PC-3 (cell line): ENCODE measurements at regions not wholly inside any gene's neighbourhood (a gene's known extent, or its start where the extent isn't known, plus 50 kb on each side); places are given as distances from the start of the nearest gene placed in this dataset.

Experiments
- ATAC-seq: fragments of 200-7000 bp; cut with Tn5 transposase; 2 replicates; pipeline ENCODE4 v1.9.1; 2020; ENCODE audit warnings: mild to moderate bottlenecking, moderate library complexity
- BruUV-seq: library from RNA; stranded (reverse); fragments of 400-500 nt; replicated peaks from 2 replicates; lab custom pipeline; 2021; lab: Mats Ljungman, UMichigan
- CTCF ChIA-PET: fragments of 300-600 bp; sonication (Branson Sonifier 250); formaldehyde crosslinking; loops from one replicate; lab custom pipeline; 2022; ENCODE audit warnings: antibody characterized with exemption; lab: Charles Lee
- POLR2A ChIA-PET: fragments of 300-600 bp; sonication (Branson Sonifier 250); formaldehyde crosslinking; loops from one replicate; lab custom pipeline; 2022; ENCODE audit warnings: antibody characterized with exemption; ENCODE audit not compliant: unreplicated experiment; lab: Charles Lee
- DNase-seq: peaks from one replicate; pipeline ENCODE4 v3.0.0-alpha.2; 2015
- H2AFZ ChIP-seq: fragments of 300-600 bp; sonication (generic); 2 replicates; pipeline ENCODE4 v1.6.0; 2016; ENCODE audit warnings: antibody characterized with exemption, low read length
- H3F3A ChIP-seq: fragments of 300-600 bp; sonication (generic); one replicate; pipeline ENCODE4 v1.6.0; 2017; ENCODE audit warnings: antibody characterized with exemption, low read length, control low read depth, mild to moderate bottlenecking; ENCODE audit not compliant: unreplicated experiment
- H3K27ac ChIP-seq: fragments of 300-600 bp; sonication (generic); 2 replicates; pipeline ENCODE4 v1.5.1; 2016; ENCODE audit warnings: mild to moderate bottlenecking, low read length
- H3K27me3 ChIP-seq: fragments of 300-600 bp; sonication (generic); 2 replicates; pipeline ENCODE4 v1.6.1; 2016; ENCODE audit warnings: low read length, mixed read lengths
- H3K36me3 ChIP-seq: fragments of 300-600 bp; sonication (generic); 2 replicates; pipeline ENCODE4 v1.6.1; 2016; ENCODE audit warnings: low read depth, mixed run types, low read length, mixed read lengths
- H3K4me1 ChIP-seq: fragments of 300-600 bp; sonication (generic); 2 replicates; pipeline ENCODE4 v1.5.1; 2016; ENCODE audit warnings: low read length; ENCODE audit not compliant: insufficient read depth
- H3K4me2 ChIP-seq: fragments of 300-600 bp; sonication (generic); 2 replicates; pipeline ENCODE4 v1.6.0; 2016; ENCODE audit warnings: low read length
- H3K4me3 ChIP-seq: fragments of 300-600 bp; sonication (generic); 2 replicates; pipeline ENCODE4 v1.5.1; 2016; ENCODE audit warnings: mild to moderate bottlenecking, low read length, mixed read lengths
- H3K79me2 ChIP-seq: fragments of 300-600 bp; sonication (generic); 2 replicates; pipeline ENCODE4 v1.6.1; 2017; ENCODE audit warnings: low read length, mixed read lengths
- H3K9ac ChIP-seq: fragments of 300-600 bp; sonication (generic); 2 replicates; pipeline ENCODE4 v1.6.0; 2016; ENCODE audit warnings: mild to moderate bottlenecking, low read length
- H3K9me2 ChIP-seq: fragments of 300-600 bp; sonication (generic); replicated peaks from 2 replicates; pipeline ENCODE4 v1.6.1; 2016; ENCODE audit warnings: mixed run types, low read length, mixed read lengths
- H3K9me3 ChIP-seq: fragments of 300-600 bp; sonication (generic); 2 replicates; pipeline ENCODE4 v1.6.1; 2016; ENCODE audit warnings: low read length, mixed read lengths
- H4K20me1 ChIP-seq: fragments of 300-600 bp; sonication (generic); 2 replicates; pipeline ENCODE4 v1.6.1; 2016; ENCODE audit warnings: low read length, mixed read lengths
- CTCF ChIP-seq: fragments of 300-600 bp; sonication (generic); conservative IDR thresholded peaks from 2 replicates; pipeline ENCODE4 v1.5.1; 2017; ENCODE audit warnings: antibody characterized with exemption, low read depth, mild to moderate bottlenecking, low read length
- EZH2 ChIP-seq: fragments of 300-600 bp; sonication (generic); IDR thresholded peaks from one replicate; pipeline ENCODE4 v1.6.1; 2017; ENCODE audit warnings: antibody characterized with exemption, mild to moderate bottlenecking, low read length; ENCODE audit not compliant: unreplicated experiment
- EZH2phosphoT487 ChIP-seq: fragments of 300-600 bp; sonication (generic); IDR thresholded peaks from 2 replicates; pipeline ENCODE4 v1.6.1; 2018; ENCODE audit warnings: mild to moderate bottlenecking, antibody characterized with exemption, low read length, borderline replicate concordance
- intact Hi-C: fragments of 100-400 bp; cut with micrococcal nuclease; formaldehyde crosslinking; loops from 2 replicates; pipeline ENCODE4 v1.9.0; 2023

GRCh38 chr2:59005836-59006615, 764.9 kb upstream of the FANCL start:
- H4K20me1 ChIP-seq, result no peaks in the 10 kb centered on the region
- H3F3A ChIP-seq, result no peaks in the 10 kb centered on the region
- H3K27ac ChIP-seq, result no peak overlapping the region
- no peak overlapping the region for H3K9ac ChIP-seq
- intact Hi-C loops, result no loop called here
- no peak overlapping the region for H3K4me3 ChIP-seq
- no TSS peak for BruUV-seq
- no peak for TF ChIP-seq EZH2phosphoT487
- TF ChIP-seq EZH2, result no peak
- ChIA-PET CTCF (no interaction called here), POLR2A (no interaction called here)
- H3K36me3 ChIP-seq, result no peaks in the 10 kb centered on the region
- H3K9me2 ChIP-seq, result no peaks in the 10 kb centered on the region
- H3K9me3 ChIP-seq, result no peaks in the 10 kb centered on the region
- DNase-seq (no peak), ATAC-seq (no peak)
- no peak overlapping the region for H3K4me2 ChIP-seq
- no peak overlapping the region for H2AFZ ChIP-seq
- H3K27me3 ChIP-seq, result peaks cover 29% of the 10 kb centered on the region
- H3K79me2 ChIP-seq, result no peaks in the 10 kb centered on the region
- no peaks in the 10 kb centered on the region for H3K4me1 ChIP-seq

- Histone ChIP-seq H3K36me3 (no peaks in the 10 kb centered on the region), H3F3A (no peaks in the 10 kb centered on the region), H3K9me2 (no peaks in the 10 kb centered on the region), H4K20me1 (no peaks in the 10 kb centered on the region), H3K79me2 (no peaks in the 10 kb centered on the region), H3K4me1 (no peaks in the 10 kb centered on the region), H3K4me3 (no peak overlapping the region), H2AFZ (no peak overlapping the region), H3K9ac (no peak overlapping the region), H3K27ac (no peak overlapping the region), H3K9me3 (no peaks in the 10 kb centered on the region), H3K4me2 (no peak overlapping the region), H3K27me3 (peaks cover 24% of the 10 kb centered on the region)
- ChIA-PET CTCF (no interaction called here), POLR2A (no interaction called here)
- TF ChIP-seq EZH2 (no peak), EZH2phosphoT487 (no peak), CTCF (no peak)
- intact Hi-C loops, result no loop called here
- no TSS peak for BruUV-seq
- ATAC-seq, result no peak
- DNase-seq, result no peak
Measured at GRCh38 chr2:59004621-59005020, 763.5 kb upstream of the FANCL start.

- ChIA-PET CTCF (no interaction called here), POLR2A (no interaction called here)
- Histone ChIP-seq H3K4me2 (no peak overlapping the region), H3K4me1 (no peaks in the 10 kb centered on the region), H3K4me3 (no peak overlapping the region), H2AFZ (no peak overlapping the region), H3K36me3 (no peaks in the 10 kb centered on the region), H3K9me2 (no peaks in the 10 kb centered on the region), H3F3A (no peaks in the 10 kb centered on the region), H3K9ac (no peak overlapping the region), H3K27ac (no peak overlapping the region), H3K79me2 (no peaks in the 10 kb centered on the region), H4K20me1 (no peaks in the 10 kb centered on the region), H3K27me3 (no peaks in the 10 kb centered on the region), H3K9me3 (no peaks in the 10 kb centered on the region)
- TF ChIP-seq EZH2, result no peak
- no peak for TF ChIP-seq EZH2phosphoT487
- TF ChIP-seq CTCF, result no peak
- BruUV-seq, result no TSS peak
- intact Hi-C loops, result no loop called here
- no peak for ATAC-seq
- no peak for DNase-seq
Measured at GRCh38 chr2:59000796-59001195, 759.7 kb upstream of the FANCL start.
